K562 (cell line): ENCODE measurements at regions not wholly inside any gene's neighbourhood (a gene's known extent, or its start where the extent isn't known, plus 50 kb on each side); places are given as distances from the start of the nearest gene placed in this dataset.

Experiments used
- ATAC-seq: fragments of 200-7000 bp; cut with Tn5 transposase; 3 replicates; pipeline ENCODE4 v1.9.1; 2020; ENCODE audit warnings: moderate library complexity
- BruUV-seq: library from RNA; stranded (reverse); fragments of 400-500 nt; replicated peaks from 2 replicates; lab custom pipeline; 2021; lab: Mats Ljungman, UMichigan
- CTCF ChIA-PET: fragments of 300-600 bp; formaldehyde crosslinking; extraction: SDS; loops from one replicate; lab custom pipeline; 2021; ENCODE audit warnings: low intra/inter-chr PET ratio; lab: Yijun Ruan, JAX
- POLR2A ChIA-PET: fragments of 300-600, 350-650 bp; sonication (Branson Sonifier 250); formaldehyde crosslinking; extraction: SDS; loops from one replicate; lab custom pipeline; 2021; ENCODE audit warnings: antibody characterized with exemption, inconsistent platforms; lab: Yijun Ruan, JAX
- DNase-seq, 4 experiments: peaks; one replicate each; pipeline versions ENCODE4 v3.0.0 to v3.0.0-alpha.2; 2011 to 2018; ENCODE audit warnings: low spot score in 3 of 4, mixed read lengths in 3 of 4; ENCODE audit errors: extremely low read depth in 1 of 4
- FAIRE-seq: peaks from 2 replicates; lab custom pipeline; 2011; peaks lifted over from hg19 to GRCh38; lab: Jason Lieb, UNC
- H2AFZ ChIP-seq: 2 replicates; pipeline ENCODE4 v1.6.0; 2011; ENCODE audit warnings: low read depth, low read length, control low read depth, inconsistent platforms
- H3K27ac ChIP-seq: fragments of 200-600 bp; 3 replicates; pipeline ENCODE4 v1.8.0; 2011; ENCODE audit warnings: low read depth, mild to moderate bottlenecking, control low read depth, inconsistent platforms, low read length, moderate library complexity, mixed read lengths; ENCODE audit errors: extremely low read depth
- H3K27me3 ChIP-seq, 2 experiments: fragments of 300-600 bp in 1 of 2; 2 replicates in 1 of 2; 3 replicates in 1 of 2; pipeline versions ENCODE4 v1.6.0 to v1.8.0; 2011; ENCODE audit warnings: inconsistent platforms in 2 of 2, low read length in 2 of 2, mild to moderate bottlenecking in 1 of 2, mixed read lengths in 1 of 2, moderate library complexity in 1 of 2; ENCODE audit not compliant: control insufficient read depth in 2 of 2, insufficient read depth in 2 of 2
- H3K36me3 ChIP-seq: fragments of 300-600 bp; 3 replicates; pipeline ENCODE4 v1.8.0; 2011; ENCODE audit warnings: mild to moderate bottlenecking, low read length, inconsistent platforms; ENCODE audit not compliant: control insufficient read depth, insufficient read depth
- H3K4me1 ChIP-seq, 2 experiments: fragments of 200-600 bp in 1 of 2; replicated peaks in 1 of 2; 2 replicates in 1 of 2; 3 replicates in 1 of 2; pipeline versions ENCODE4 v1.5.1 to v1.8.0; 2011; ENCODE audit warnings: inconsistent platforms in 2 of 2, low read length in 2 of 2, mild to moderate bottlenecking in 1 of 2, mixed read lengths in 1 of 2, moderate library complexity in 1 of 2; ENCODE audit not compliant: control insufficient read depth in 2 of 2, insufficient read depth in 2 of 2
- H3K4me2 ChIP-seq: 2 replicates; pipeline ENCODE4 v1.6.1; 2011; ENCODE audit warnings: low read length, control low read depth, inconsistent platforms, mixed read lengths; ENCODE audit not compliant: insufficient read depth
- H3K4me3 ChIP-seq: fragments of 200-600 bp; sonication (generic), shearing (Covaris generic); 2 replicates; pipeline ENCODE4 v1.5.1; 2016; ENCODE audit warnings: control low read depth, inconsistent platforms
- H3K79me2 ChIP-seq: fragments of 200-600 bp; 3 replicates; pipeline ENCODE4 v1.8.0; 2011; ENCODE audit warnings: low read length, inconsistent platforms; ENCODE audit not compliant: control insufficient read depth, insufficient read depth
- H3K9ac ChIP-seq, 2 experiments: 2 replicates each; pipeline versions ENCODE4 v1.6.0 to v1.6.1; 2011; ENCODE audit warnings: low read depth in 2 of 2, low read length in 2 of 2, control low read depth in 1 of 2, inconsistent platforms in 1 of 2, mild to moderate bottlenecking in 1 of 2, mixed read lengths in 1 of 2; ENCODE audit not compliant: insufficient read depth in 1 of 2
- H3K9me1 ChIP-seq: one replicate; pipeline ENCODE4 v1.6.0; 2011; ENCODE audit warnings: inconsistent platforms, mild to moderate bottlenecking, low read length, moderate library complexity; ENCODE audit not compliant: control insufficient read depth, insufficient read depth
- H3K9me3 ChIP-seq: replicated peaks from 2 replicates; pipeline ENCODE4 v1.5.1; 2011; ENCODE audit warnings: low read depth, low read length, inconsistent platforms; ENCODE audit not compliant: control insufficient read depth, insufficient read depth
- H4K20me1 ChIP-seq: replicated peaks from 2 replicates; pipeline ENCODE4 v1.6.1; 2011; ENCODE audit warnings: low read length, inconsistent platforms, mixed read lengths; ENCODE audit not compliant: control insufficient read depth, insufficient read depth
- ARID1B ChIP-seq: fragments of 450-650 bp; IDR thresholded peaks from 2 replicates; pipeline ENCODE4 v1.6.1; 2016; ENCODE audit warnings: antibody characterized with exemption, mild to moderate bottlenecking, inconsistent platforms
- GTF3C2 ChIP-seq: IDR thresholded peaks from 3 replicates; pipeline ENCODE4 v1.6.1; 2011; ENCODE audit warnings: borderline replicate concordance, mild to moderate bottlenecking, moderate library complexity; ENCODE audit not compliant: insufficient read length; ENCODE audit errors: extremely low read depth
- KAT2B ChIP-seq: IDR thresholded peaks from one replicate; pipeline ENCODE4 v1.6.1; 2012; ENCODE audit warnings: low read depth, mild to moderate bottlenecking, control low read depth, inconsistent platforms, low read length, moderate library complexity
- LCOR ChIP-seq: sonication (generic); formaldehyde crosslinking; IDR thresholded peaks from 2 replicates; pipeline ENCODE4 v1.8.0; 2022; ENCODE audit warnings: mild to moderate bottlenecking, missing genetic modification reagents
- RBM17 ChIP-seq: fragments of 200-400 bp; formaldehyde crosslinking; IDR thresholded peaks from 2 replicates; pipeline ENCODE4 v1.6.1; 2017; ENCODE audit warnings: low read depth, mild to moderate bottlenecking, low read length, borderline replicate concordance
- ZNF408 ChIP-seq: fragments of 250-450 bp; sonication (Bioruptor Pico); IDR thresholded peaks from 2 replicates; pipeline ENCODE4 v1.4.0; 2020; ENCODE audit warnings: low read depth, mild to moderate bottlenecking, moderate library complexity
- ZNF444 ChIP-seq: fragments of 250-450 bp; sonication (Bioruptor Pico); IDR thresholded peaks from 2 replicates; pipeline ENCODE4 v1.4.0; 2020; ENCODE audit warnings: mild to moderate bottlenecking, moderate library complexity
- ZNF639 ChIP-seq, 2 experiments: fragments of 200-800 bp in 1 of 2; sonication (Bioruptor generic) in 1 of 2; sonication (generic) in 1 of 2; formaldehyde crosslinking in 1 of 2; IDR thresholded peaks in 1 of 2; conservative IDR thresholded peaks in 1 of 2; 2 replicates each; pipeline versions ENCODE4 v1.5.0 to v1.6.1; 2016 to 2020; ENCODE audit warnings: missing compliant biosample characterization in 1 of 2, missing genetic modification characterization in 1 of 2, missing genetic modification reagents in 1 of 2
- WGBS: fragments of 100-300 bp; shearing (Covaris generic); methylation state at CpG from one replicate; pipeline ENCODE4 v1.1.6; 2016; ENCODE audit warnings: low coverage, mixed read lengths; ENCODE audit not compliant: insufficient coverage; ENCODE audit errors: missing lambda C conversion rate; 5-methylcytosine and 5-hydroxymethylcytosine counted together
- in situ Hi-C: fragments of 300-500 bp; cut with MboI; formaldehyde crosslinking; loops from 4 replicates; pipeline ENCODE4 v1.15.0; 2018; ENCODE audit warnings: inconsistent platforms, mixed read lengths
- intact Hi-C: fragments of 100-400 bp; cut with micrococcal nuclease; formaldehyde crosslinking; loops from 2 replicates; pipeline ENCODE4 v1.14.2; 2022
- TF ChIP-seq, protein P1 (sequence below): fragments of 450-650 bp; formaldehyde crosslinking; IDR thresholded peaks from 2 replicates; pipeline ENCODE4 v1.4.0; 2022; ENCODE audit warnings: mild to moderate bottlenecking, moderate library complexity

DNA sequence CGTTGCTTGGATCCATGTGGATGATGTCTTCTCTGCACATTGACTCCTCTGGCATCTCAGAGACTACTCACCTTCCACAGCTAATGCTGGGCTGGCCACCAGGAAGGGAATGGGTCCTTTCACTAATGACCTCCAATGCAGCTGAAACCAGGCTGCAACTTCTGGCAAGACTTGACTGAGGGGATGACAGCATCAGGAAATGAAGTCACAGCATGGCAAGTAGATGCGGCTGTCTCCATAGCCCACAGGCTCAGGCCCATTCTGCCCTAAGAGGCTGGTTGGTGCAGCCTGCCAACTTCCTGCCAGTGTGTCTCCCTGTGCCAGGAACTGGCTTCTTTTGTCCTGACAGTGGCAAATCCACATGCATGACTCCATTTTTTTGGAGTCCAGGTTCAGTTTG is 467.3 kb downstream of the TSHZ3 start:
- no peak for TF ChIP-seq ZNF408
- no peak for TF ChIP-seq GTF3C2
- TF ChIP-seq LCOR (CRISPR knock-in tag), result no peak
- no peak for TF ChIP-seq ARID1B
- no peak for TF ChIP-seq ZNF444 (CRISPR knock-in tag)
- no peak for TF ChIP-seq RBM17
- TF ChIP-seq, protein P1, sequence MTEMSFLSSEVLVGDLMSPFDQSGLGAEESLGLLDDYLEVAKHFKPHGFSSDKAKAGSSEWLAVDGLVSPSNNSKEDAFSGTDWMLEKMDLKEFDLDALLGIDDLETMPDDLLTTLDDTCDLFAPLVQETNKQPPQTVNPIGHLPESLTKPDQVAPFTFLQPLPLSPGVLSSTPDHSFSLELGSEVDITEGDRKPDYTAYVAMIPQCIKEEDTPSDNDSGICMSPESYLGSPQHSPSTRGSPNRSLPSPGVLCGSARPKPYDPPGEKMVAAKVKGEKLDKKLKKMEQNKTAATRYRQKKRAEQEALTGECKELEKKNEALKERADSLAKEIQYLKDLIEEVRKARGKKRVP (CRISPR knock-in tag), result no peak
- no peak for TF ChIP-seq KAT2B
- TF ChIP-seq ZNF639 (CRISPR knock-in tag; conservative IDR thresholded peaks at IDR 0.05 in 1 of 2, IDR thresholded peaks at IDR 0.05 in 1 of 2), result no peak
- H3K4me2 ChIP-seq, result no peak overlapping the region
- no peaks in the 10 kb centered on the region for H3K9me3 ChIP-seq
- no peaks in the 10 kb centered on the region for H3K36me3 ChIP-seq
- no peak overlapping the region for H3K27ac ChIP-seq
- H2AFZ ChIP-seq, result no peak overlapping the region
- in situ Hi-C loops, result no loop called here
- 0% methylated on average over 2 of the region's 2 CpGs for WGBS
- BruUV-seq, result no TSS peak
- no peak overlapping the region for H3K9ac ChIP-seq
- no peaks in the 10 kb centered on the region; a peak in 1 of 5 replicates for H3K27me3 ChIP-seq
- FAIRE-seq (no peak), DNase-seq (no peak), ATAC-seq (no peak)
- intact Hi-C loops, result no loop called here
- ChIA-PET POLR2A (interaction anchor here (0.6 kb wide), 1 partner anchor 27 kb away, joined by 3 read pairs; no protein-coding TSS in a partner anchor), CTCF (no interaction called here)
- no peaks in the 10 kb centered on the region for H3K9me1 ChIP-seq
- no peaks in the 10 kb centered on the region for H3K4me1 ChIP-seq
- no peaks in the 10 kb centered on the region for H4K20me1 ChIP-seq
- H3K4me3 ChIP-seq, result no peak overlapping the region
- H3K79me2 ChIP-seq, result no peaks in the 10 kb centered on the region
